ENCODE measurements at regions not wholly inside any gene's neighbourhood (a gene's known extent, or its start where the extent isn't known, plus 50 kb on each side); places are given as distances from the start of the nearest gene placed in this dataset.

GRCh38 chr1:80987824-80988223 lies 812.9 kb upstream of the ADGRL2 start:
- DNase-seq (ENCODE audit: low spot score) = no peak

- no peak for DNase-seq (ENCODE audit: low spot score)
Measured at GRCh38 chr1:80987106-80987505, 813.6 kb upstream of the ADGRL2 start.

GRCh38 chr1:80982831-80983230 lies 817.9 kb upstream of the ADGRL2 start:
- DNase-seq (ENCODE audit: low spot score) = no peak

DNA sequence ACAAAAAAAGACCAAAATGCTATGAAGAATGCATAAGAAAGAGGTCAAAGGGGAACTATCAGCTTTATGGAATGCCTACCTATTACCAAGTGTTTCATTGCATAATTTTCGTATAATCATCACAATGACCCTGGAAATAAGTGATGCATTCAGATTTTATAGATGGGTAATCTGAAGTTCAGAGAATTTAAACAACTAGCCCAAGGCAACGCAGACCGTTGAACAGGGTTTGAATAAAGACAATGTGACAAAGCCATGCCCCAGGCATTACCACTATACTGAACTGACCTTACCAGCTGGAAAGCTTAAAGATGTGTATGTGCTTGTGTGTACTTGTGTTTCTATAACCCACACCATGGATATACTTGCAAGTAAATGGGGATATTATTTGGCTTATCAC lies 827.6 kb upstream of the ADGRL2 start:
- DNase-seq (ENCODE audit: low spot score) = no peak

DNA sequence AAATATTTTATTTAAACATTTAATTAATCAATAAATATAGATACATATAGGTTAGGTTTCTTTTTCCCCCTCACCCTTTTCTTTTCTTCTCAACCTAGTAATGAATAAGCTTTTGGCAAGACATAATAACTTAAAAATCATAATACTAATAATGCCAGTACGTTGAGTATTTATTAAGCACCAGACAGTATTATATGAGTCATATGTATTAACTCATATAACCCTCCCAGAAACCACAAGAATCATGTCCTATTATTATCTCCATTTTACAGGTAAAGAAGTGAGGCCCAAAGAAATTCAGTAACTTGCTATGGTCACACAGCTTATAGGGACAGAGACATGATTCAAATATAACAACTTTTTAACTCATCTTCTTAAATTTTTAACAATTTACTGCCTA lies 834.5 kb upstream of the ADGRL2 start:
- no peak for DNase-seq (ENCODE audit: low spot score)

- no peak for DNase-seq (ENCODE audit: low spot score)
Measured at GRCh38 chr1:80962564-80962963, 838.2 kb upstream of the ADGRL2 start.

GRCh38 chr1:80961464-80962190 lies 839.1 kb upstream of the ADGRL2 start:
- no peak for DNase-seq (ENCODE audit: low spot score)

DNA sequence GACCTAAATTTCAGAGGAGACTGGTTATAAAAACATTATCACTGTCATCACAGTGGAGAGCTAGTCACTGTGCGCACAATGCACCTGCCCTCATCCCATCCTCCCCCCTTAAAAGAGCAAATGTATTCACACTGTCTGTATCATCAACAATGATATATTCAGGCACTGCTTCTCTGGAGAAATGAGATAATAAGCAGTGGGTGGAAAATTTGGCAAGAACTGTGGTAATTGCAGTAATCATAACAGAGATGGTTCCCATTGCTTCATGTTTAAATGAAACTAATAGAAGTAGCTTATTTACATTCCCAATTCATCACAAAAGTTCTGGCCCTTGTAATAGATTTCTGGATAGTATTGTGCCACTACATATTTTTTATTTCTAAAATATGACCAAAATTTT lies 867.4 kb upstream of the ADGRL2 start:
- DNase-seq (ENCODE audit: low spot score) = no peak

DNA sequence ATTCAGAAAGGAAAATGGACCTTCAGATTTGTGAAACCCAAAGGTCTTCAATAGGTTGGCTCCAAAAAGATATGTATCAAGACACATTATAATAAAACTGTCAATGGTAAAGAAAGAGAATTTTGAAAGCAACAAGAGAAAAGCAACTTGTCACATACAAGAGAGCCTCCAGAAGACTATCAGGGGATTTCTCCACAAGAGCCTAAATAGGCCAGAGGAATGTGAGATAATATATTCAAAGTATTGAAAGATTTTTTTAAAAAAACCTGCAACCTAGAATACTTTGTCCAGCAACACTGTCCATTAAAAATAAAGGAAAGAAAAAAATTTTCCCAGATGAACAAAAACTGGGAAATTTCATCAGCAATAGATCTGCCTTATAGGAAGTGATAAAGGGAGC lies 869.6 kb upstream of the ADGRL2 start:
- no peak for DNase-seq (ENCODE audit: low spot score)

- no peak for DNase-seq (ENCODE audit: low spot score)
Measured at GRCh38 chr1:80929868-80930508, 870.7 kb upstream of the ADGRL2 start.

- DNase-seq (ENCODE audit: low spot score) = no peak
Measured at GRCh38 chr1:80926531-80926930, 874.2 kb upstream of the ADGRL2 start.

- DNase-seq (ENCODE audit: low spot score) = no peak
Measured at GRCh38 chr1:80925130-80925805, 875.5 kb upstream of the ADGRL2 start.

- no peak for DNase-seq (ENCODE audit: low spot score)
Measured at GRCh38 chr1:80924290-80924689, 876.4 kb upstream of the ADGRL2 start.

GRCh38 chr1:80922906-80923305 lies 877.8 kb upstream of the ADGRL2 start:
- DNase-seq (ENCODE audit: low spot score) = no peak

GRCh38 chr1:80919426-80919825 lies 881.3 kb upstream of the ADGRL2 start:
- no peak for DNase-seq (ENCODE audit: low spot score)

DNA sequence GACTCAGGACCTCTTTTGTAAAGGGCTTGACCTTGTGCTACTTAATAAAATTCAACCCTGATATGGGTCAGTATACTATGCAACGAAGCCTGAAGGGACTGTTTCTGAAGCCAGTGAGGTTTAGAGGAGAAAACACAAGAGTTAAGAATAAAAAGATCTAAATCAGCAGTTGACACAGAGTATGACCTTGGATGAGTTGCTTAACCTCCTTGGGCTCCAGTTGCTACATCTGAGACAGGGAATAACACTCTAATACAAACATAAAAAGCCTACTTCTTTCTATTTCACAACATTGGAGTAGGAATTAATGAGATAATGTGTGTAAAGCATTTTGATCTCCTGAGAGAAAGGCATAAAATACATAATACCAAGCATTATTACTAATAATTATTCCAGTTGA lies 882.4 kb upstream of the ADGRL2 start:
- no peak for DNase-seq (ENCODE audit: low spot score)

GRCh38 chr1:80917826-80918225 lies 882.9 kb upstream of the ADGRL2 start:
- no peak for DNase-seq (ENCODE audit: low spot score)

- DNase-seq (ENCODE audit: low spot score) = no peak
Measured at GRCh38 chr1:80917225-80917624, 883.5 kb upstream of the ADGRL2 start.

DNA sequence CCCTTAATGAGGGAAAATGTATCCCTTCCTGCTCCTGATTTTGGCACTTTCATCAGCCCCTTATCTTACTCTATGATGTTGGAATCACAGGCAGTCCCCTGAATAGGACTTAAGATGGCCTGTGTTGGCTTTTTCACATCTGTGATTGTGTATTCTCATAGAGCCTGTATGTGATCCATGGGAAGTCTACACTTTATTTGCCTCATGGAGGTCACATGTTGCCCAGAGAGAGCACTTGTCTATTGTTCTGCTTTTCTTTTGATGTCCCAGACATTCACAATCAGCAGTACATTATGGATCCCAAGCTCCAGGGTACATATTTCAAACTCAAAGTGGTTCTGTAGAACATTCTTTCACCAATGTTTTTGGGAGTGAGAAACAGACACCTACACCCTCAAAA lies 885.2 kb upstream of the ADGRL2 start:
- DNase-seq (ENCODE audit: low spot score) = no peak

- DNase-seq (ENCODE audit: low spot score) = no peak
Measured at GRCh38 chr1:80910426-80910825, 890.3 kb upstream of the ADGRL2 start.

GRCh38 chr1:80909172-80909784 lies 891.5 kb upstream of the ADGRL2 start:
- no peak for DNase-seq (ENCODE audit: low spot score)

DNA sequence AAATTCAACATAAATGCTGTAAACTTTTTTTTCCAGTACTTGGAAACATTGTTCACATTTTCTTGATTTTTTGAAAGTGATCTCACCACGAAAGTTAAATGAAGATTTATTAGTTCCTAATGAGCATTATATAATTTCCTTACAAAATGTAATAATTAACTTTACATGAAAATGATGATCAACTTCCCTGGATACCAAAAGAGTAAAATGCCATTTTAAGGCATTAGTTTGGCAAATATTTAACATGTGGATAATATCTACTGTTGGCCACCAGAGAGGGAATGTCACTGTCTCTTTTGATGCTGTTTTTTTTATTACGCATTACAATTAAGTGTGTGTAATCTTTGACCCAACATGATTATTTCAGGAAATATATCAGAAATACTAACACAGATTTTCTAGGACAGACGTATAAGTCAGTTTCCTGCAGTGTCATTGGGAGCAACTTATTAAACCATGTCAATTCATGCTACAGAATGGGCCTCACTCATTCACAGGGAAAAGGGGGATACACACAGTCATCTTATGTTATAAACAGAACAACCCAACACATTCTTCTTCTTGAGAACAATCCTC lies 903.9 kb upstream of the ADGRL2 start:
- DNase-seq (ENCODE audit: low spot score) = no peak

- DNase-seq (ENCODE audit: low spot score) = no peak
Measured at GRCh38 chr1:80894921-80895320, 905.8 kb upstream of the ADGRL2 start.
